GM18517 (cell line): ENCODE measurements at regions not wholly inside any gene's neighbourhood (a gene's known extent, or its start where the extent isn't known, plus 50 kb on each side); places are given as distances from the start of the nearest gene placed in this dataset.
"Not testable (repeated sequence)": the region's sequence is repeated elsewhere in the genome, so short reads cannot be mapped to it uniquely, and the experiment has no call there.

Source experiments
- ATAC-seq: cut with Tn5 transposase; IDR thresholded peaks from one replicate; pipeline ENCODE4 v1.9.1; 2021; ENCODE audit warnings: mild to moderate bottlenecking, moderate library complexity; ENCODE audit not compliant: unreplicated experiment

DNA sequence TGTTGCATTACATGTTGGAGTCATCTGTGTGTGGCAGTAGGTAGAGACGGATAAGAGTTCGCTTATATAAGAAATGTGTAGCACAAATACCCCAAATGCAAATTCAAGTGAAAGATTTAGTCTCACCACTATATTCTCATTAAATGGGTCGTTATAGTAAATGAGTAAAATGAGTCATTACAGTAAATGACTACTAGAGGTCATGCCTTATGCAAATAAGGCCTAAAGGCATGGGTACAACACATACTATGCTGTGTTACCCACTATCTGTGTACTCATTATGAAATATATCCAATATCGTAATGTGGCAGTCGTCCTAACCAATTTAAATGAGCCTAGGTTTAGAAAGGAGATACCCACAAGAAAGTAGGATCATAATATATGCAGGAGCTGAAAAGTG, 1603.1 kb downstream of the C4orf33 start:
- ATAC-seq, result no peak

DNA sequence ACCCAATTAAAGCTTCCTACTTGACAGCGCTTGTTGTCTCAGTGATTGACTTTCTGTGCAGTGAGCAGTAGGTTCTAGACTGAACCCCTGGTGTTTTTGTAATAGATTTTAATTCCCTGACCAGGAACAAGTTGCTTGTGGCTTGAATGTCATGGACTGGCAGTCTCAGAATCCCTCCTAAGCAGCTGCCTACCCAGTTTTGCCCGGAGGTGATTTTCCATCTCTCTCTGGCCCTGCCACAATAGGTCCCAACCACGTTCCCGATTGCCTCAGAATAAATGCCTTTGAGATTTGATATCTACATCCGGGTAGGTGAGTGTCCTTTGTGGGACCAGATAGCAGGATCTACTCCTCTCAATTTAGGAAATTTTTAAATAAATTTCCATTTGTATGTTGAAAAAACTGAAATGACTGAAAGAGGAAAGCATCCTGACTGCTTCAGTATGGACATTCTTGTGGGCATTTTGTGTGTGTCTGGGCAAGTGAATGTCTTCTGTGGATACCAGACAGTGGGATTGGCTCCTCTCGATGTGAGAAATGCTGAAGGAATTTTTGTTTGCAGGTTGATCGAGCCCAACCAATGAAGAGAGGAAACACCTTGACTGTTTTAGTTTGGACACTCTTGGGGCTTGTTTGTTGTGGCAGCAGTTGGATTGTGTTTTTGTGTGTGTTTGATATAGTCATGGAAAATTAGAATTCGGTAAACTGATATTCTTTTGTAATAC, 1607.4 kb downstream of the C4orf33 start:
- no peak for ATAC-seq

DNA sequence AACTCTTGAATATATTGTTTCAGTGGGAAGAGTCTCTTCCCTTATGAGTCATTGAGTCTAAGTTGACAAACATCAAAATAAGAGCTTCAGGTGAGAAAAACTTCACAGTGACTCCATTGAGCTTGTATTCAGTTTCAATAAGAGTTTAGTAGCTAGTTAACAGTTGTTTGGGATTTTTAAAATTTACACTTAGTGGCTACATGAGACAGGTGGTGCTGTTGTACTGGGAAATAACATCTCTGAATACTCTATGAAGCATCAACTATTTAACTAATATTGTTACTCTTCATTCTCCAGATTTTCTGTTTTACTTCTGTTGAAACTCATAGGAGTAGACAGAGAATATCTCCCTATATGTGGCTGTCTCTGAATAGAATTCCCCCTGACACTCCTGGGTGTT, 1609.1 kb downstream of the C4orf33 start:
- ATAC-seq, result no peak

DNA sequence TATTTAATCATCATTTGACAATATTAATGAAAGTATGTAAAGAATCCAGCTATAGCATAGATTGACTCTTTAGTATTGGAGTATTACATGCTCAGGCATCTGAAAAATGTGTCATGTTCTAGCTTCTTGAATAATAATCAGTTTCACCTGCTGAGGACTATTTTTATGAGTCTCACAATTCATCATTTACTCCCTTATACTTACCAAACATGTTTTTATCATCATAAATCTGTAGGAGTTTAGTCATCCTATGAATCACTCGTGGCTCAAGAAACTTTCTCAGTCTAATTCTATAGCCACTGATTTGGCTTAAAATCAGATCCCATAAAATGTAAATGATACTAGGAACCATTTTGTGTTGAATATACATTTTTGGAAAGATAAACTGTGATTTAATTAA, 1616.1 kb downstream of the C4orf33 start:
- ATAC-seq, result no peak

DNA sequence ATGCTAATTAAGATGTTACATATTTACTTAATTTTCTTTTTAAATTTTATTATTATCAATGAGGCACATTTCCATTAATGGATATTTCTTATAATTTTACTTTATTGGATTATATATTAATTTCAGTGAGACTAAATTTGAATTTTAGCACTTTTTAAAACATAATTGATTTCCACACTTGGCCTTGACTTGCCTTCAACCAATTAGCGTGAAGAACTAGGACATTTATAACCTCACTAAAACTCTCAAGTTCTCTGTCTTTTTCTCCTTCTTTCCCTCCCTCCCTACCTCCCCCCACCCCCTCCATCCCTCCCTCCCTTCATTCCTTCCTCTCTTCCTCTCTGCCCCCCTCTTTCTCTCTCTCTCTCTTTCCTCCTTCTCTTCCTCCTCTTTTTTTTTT, 1618.1 kb downstream of the C4orf33 start:
- no peak for ATAC-seq

DNA sequence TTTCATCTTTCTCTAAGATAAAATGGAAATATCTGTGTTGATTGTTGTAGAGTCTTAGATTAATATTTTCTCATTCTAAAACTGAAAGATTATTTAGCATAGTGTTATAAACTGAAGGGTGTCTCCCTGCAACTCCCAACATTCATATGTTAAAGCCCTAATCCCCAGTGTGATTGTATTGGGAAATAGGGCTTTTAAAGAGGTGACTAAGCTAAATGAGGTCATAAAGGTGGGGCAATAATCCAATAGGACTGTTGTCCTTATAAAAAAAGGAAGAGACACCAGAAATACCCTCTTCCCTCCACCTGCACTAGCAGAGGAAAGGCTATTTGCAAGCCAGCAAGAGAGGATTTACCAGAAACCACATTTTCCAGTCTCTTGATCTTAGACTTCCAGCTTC, 1626.4 kb downstream of the C4orf33 start:
- ATAC-seq, result no peak

DNA sequence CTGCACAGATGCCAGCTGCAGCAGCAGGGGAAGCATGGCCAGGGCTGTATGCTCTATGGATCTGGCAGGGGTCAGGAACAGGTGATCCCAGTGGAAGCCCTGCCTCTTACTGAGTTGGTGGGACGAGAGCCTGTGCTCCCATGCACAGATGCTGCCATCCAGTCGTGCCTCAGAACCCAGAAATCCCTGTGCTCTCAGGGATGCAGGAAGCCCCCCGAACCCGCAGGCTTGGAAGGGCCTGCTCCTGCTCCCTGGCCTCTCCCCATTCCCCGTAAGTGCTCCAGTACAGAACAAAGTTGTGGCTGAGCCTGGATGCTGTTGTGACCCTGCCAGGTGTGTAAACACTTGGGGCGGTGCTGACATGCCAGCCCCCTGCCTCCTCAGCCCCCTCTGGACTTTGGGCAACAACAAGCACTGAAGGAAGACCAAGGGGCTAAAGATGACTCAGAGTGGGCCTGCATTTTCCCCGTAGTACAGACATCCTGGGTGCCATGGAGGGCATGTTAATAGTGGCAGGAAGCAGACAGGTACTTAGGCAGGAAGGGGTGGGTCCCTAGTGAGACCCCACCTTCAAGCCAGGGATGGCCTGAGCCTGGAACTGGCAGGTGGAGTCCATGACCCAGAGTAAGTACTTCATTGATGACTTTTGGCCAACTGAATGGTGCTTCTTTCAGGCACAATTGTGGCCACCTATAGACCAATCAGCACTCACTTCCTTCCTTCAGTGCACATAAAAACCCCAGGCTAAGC, 1640.7 kb downstream of the C4orf33 start:
- ATAC-seq, result no peak

DNA sequence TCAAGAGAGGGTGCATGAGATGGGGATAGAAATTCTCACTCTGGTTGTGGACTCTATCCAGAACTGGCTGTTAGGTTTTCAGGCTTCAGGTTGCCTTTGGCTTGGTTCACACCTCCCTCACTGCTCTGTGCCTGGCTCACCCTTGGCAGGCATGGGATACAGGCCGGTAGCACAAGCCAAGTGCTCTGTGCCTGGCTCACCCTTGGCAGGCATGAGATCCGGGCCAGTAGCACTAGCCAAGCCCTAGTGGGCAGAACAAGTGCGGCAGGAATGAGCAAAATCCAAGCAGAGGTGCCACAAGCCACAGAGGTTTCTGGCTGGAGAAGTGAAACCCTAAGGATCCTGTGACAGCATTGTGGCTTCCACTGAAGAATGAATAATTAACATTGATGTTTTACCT, 1642.3 kb downstream of the C4orf33 start:
- ATAC-seq, result no peak

DNA sequence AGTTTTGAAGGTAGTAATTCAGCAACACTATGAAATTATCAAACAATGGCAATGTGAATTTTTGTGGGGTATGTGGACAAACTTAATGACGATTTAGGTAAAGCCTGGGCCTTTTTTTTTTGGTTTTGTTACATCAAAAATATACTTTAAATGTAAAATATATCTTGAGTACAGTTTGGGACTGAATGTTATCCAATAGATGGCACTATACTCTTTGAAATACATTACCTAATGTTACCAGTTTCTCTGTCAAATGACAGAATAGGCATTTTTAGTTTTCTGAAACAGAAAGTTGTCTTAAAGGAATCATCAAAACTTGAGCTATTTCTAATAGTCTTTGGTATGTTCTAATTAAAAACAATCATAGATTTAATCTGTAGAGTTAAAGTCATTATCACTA, 1651.9 kb downstream of the C4orf33 start:
- no peak for ATAC-seq

DNA sequence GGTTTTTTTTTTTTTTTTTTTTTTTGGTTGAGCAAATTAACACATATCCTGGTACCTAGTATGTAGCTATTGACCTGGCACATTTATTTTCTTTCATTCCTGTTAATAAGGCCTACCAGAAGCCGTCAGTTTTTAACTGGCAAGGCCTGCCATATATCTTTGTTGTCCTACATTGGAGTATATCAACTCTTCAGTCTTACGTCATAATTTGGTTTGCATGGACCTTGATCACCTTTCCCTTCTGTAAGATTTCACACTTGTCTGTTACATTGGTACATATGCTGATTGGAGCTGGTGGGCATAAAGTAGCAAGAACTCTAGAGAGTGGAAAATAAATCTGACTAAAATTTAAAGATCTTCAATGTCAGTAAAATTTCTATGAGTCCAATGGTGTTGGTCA, 1658.0 kb downstream of the C4orf33 start:
- ATAC-seq, result no peak

DNA sequence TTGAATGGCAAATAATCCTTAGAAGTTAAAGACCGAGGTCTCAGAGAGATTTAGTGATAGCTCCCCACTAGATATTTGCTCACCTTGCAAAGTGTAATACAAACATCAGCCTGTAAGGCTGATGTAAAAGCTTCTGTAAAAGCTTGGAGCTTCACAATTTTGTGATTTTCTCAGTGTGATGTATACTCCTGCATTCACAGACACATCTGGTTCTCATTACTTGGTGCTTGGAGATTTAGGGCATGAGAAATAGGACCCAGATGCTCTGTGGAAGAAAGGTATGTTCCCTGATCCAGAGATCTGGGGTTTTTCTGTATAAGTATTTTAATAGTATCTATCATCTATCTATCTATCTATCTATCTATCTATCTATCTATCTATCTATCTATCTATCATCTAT, 1664.3 kb downstream of the C4orf33 start:
- ATAC-seq, result no peak

DNA sequence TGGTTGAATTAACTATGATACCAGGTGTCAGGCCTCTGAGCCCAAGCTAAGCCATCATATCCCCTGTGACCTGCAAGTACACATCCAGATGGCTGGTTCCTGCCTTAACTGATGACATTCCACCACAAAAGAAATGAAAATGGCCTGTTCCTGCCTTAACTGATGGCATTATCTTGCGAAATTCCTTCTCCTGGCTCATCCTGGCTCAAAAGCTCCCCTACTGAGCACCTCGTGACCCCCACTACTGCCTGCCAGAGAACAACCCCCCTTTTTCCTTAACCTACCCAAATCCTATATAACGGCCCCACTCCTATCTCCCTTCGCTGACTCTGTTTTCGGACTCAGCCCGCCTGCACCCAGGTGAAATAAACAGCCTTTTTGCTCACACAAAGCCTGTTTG, 1671.4 kb downstream of the C4orf33 start:
- ATAC-seq, result not testable (repeated sequence)

DNA sequence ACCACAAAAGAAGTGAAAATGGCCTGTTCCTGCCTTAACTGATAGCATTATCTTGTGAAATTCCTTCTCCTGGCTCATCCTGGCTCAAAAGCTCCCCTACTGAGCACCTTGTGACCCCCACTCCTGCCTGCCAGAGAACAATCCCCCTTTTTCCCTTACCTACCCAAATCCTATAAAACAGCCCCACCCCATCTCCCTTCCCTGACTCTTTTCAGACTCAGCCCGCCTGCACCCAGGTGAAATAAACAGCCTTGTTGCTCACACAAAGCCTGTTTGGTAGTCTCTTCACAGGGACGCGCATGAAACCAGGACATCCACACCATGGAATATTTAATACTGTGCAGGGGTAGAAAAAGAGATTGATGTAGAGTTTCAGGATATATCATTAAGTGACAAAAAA, 1677.0 kb downstream of the C4orf33 start:
- ATAC-seq, result not testable (repeated sequence)

DNA sequence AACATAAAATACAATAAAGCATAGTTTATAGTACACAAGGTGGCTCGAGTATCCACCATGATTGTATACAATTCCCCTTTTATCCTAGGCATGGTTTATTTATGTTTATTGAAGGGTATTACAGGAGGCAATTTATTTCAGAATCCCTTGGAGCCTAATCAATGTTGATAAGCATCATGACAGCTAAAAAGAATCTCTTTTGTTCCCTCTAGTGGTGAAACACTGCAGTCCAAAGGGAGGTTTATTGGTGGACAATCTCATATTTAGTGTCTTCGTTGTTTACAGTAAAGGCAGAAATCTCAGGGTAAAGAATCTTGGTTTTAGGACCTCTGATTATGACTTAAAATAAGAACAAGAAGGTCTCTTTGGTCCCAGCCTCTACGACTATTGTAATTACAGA, 1712.5 kb downstream of the C4orf33 start:
- no peak for ATAC-seq

DNA sequence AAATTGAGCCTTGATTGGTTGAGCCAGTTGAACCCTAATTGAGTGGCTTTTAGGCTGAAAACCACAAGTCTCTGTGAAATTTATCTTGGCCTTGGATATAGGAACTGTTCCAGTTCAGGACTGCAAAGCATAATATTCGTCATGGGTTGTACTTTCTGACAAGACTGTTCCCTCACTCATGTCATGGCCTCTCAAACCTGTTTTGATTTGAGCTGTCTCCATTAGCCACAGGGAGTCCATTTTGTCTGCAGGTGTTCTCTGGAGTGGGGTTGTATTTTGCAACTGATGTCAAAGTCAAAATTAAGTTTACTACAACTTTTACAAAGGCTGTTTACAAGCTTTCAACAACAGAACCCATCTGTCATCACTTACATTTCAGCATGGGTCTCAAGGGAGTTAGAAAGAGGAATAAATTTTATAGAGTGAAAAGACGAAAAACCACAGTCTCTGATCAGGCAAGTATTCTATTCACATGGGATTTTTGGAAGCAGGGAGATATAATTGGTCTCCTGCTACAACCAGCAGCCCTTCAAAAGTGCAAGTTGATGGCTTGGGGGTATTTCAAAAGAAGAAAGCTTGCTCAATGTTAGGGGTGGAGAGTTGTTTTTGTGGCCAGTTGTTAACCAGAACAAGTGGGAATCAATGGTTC, 1716.3 kb downstream of the C4orf33 start:
- ATAC-seq, result no peak

DNA sequence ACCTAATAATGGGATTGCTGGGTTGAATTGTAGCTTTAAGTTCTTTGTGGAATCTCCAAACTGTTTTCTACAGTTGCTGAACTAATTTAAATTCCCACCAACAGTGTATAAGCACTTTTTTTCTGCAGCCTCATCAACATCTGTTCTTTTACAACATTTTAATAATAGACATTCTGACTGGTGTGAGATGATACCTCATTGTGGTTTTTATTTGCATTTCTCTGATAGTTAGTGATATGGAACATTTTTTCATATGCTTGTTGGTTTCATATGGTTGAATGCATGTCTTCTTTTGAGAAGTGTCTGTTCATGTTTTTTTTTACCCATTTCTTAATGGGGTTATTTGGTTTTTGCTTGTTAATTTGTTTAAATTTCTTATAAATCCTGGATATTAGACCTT, 1718.9 kb downstream of the C4orf33 start:
- ATAC-seq, result no peak

DNA sequence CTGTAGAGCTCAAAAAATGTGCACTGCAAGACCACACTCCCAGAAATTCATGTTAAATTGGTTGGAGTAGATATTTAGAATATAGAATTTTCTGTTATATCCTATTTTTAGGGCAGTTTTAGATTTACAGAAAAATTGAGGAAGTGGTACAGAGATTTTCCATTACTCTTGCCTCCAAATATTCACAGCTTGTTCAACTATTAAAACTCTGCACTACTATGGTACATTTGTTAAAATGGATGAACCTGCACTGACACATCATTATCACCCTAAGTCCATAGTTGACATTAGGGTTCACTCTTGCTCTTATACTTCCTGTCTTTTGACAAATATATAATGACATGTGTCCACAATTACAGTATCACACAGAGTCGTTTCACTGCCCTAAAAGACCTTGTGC, 1724.5 kb downstream of the C4orf33 start:
- ATAC-seq, result no peak

DNA sequence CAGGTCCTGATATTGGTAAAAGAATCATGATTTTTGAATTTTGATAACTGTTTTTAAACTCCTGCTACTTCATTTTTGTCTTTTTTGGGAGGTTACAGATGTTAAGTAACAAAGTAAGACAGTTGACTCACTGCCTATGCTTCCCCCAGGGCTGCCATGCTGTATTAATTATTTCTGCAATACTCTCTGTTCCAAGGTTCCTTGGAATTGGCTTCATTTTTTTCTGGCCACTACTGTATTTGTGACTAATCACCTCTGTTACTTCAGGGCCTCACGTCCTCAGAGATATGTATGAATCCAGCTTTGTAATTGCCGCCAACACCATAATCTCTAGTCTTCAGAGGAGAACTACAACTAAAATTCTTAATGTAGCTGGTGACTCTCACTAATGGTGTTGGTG, 1729.3 kb downstream of the C4orf33 start:
- no peak for ATAC-seq

DNA sequence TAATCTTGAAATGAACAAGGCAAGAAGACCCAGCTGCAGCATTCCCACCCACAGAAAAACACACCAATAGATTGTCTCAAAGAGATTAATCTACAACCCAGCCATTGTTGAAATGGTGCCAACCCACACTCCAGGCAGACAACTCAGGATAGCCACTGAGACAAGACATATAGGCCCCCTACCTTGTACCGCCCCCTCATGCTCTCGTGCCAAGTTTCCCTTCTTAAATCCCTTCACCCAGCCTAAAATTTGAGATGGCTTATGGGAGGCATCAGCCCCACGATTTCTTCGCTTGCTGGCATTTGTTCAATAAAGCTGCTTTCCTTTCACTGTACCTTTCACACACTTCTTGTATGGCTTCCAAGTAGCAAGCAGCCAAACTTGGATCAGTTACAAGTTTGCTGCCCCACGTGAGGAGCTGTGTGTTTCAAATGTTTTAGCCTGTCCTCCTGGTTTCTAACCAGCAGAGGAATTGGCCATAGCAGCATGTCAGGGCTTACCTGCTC, 1754.1 kb downstream of the C4orf33 start:
- no peak for ATAC-seq

DNA sequence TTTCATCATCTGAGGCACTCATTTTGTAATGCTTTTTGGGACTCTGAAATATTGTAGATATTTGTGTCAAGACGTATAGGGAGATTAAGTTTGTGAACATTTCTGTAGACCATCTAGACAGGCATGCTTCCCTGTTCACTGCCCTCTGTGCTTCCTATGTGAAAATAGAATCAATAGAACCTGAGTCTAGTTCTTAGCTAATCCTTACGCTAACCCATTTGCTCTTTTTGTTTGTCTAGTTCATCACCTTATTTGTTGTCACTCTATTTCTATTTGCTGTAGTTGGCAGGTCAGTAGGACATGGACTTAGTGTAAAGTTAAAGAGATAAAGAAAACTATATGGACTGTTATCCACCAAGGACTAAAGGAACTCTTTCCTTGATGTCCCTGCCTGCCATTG, 1755.2 kb downstream of the C4orf33 start:
- ATAC-seq, result no peak

DNA sequence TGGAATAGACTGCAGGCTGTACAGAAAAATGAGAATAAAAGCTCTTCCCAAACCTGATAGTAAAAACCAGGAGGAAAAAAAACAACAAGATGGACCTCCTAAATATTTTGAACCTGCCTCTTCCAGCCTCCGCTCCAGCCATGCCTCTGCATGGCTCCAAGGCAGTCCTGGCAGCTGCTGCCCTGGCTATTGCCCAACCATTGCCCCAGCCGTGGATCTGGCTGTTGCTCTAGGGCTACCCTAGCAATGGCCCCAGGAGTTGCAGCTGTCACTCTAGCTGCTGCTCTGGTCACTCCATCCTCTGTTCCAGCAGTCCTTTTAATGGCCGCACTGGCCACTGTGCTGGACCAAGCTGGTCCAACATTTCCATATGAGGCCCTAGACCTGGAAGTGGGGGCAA, 1756.0 kb downstream of the C4orf33 start:
- ATAC-seq, result no peak

DNA sequence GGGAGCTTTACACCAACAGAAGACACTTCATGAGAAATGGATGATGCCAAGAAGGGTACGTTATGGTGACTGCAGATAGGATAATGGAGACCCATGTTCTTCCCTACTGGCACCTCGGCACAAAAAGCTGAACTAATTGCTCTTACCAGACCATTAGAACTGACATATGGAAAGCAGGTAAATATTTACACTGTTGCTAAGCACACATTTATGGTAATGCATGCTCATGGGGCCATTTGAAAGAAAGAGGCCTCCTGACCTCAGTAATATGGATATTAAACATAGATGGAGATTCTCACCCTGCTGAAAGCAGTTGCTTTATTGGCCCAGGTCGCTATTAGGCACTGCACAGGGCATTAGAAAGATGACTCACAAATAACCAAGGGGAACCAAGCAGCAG, 1759.6 kb downstream of the C4orf33 start:
- no peak for ATAC-seq
